Activated CD4-positive, alpha-beta T cell treated with anti-CD3 and anti-CD28 coated beads, Interleukin-2, amount 10 ng/mL, durations not matched to agents 24 days and 14 days (primary cell): ENCODE measurements at regions not wholly inside any gene's neighbourhood (a gene's known extent, or its start where the extent isn't known, plus 50 kb on each side); places are given as distances from the start of the nearest gene placed in this dataset.

ENCODE experiments used
- DNase-seq: peaks from one replicate; pipeline ENCODE4 v3.0.0; 2022
- H3K27ac Mint-ChIP-seq: one replicate; pipeline ENCODE4 v1.8.0; 2022; ENCODE audit warnings: mild to moderate bottlenecking, mixed read lengths
- H3K27me3 Mint-ChIP-seq: one replicate; pipeline ENCODE4 v1.8.0; 2022; ENCODE audit warnings: mixed read lengths
- H3K36me3 Mint-ChIP-seq: one replicate; pipeline ENCODE4 v1.8.0; 2022; ENCODE audit warnings: low read depth, mild to moderate bottlenecking, mixed read lengths
- H3K4me1 Mint-ChIP-seq: one replicate; pipeline ENCODE4 v1.8.0; 2021; ENCODE audit warnings: mixed read lengths
- H3K4me3 Mint-ChIP-seq: one replicate; pipeline ENCODE4 v1.8.0; 2022; ENCODE audit warnings: mild to moderate bottlenecking, moderate library complexity, mixed read lengths
- H3K9me3 Mint-ChIP-seq: one replicate; pipeline ENCODE4 v1.8.0; 2021; ENCODE audit warnings: mixed read lengths
- intact Hi-C: fragments of 100-400 bp; cut with micrococcal nuclease; formaldehyde crosslinking; loops from one replicate; pipeline ENCODE4 v1.15.1; 2023

DNA sequence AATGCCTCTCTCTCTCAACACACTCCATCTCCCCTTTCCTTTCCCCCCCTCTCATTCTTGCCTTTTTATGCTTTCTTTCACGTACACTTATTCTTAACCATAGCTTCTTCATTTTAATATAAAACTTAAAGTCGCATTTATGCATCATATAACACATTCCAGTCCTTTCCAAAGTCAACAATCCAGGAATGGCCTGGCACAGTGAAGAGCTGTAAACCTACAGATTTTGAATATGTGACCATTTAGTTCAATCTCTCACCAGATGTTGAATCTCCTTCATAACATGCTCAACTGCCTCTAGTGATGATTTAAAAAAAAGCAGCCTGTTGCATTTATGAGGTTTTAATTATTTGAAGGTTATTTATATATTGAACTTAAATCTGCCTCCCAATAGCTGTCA lies 186.2 kb upstream of the GRAMD2B start:
- Mint-ChIP-seq H3K36me3 (no peaks in the 10 kb centered on the region), H3K27ac (no peak overlapping the region), H3K4me1 (no peaks in the 10 kb centered on the region), H3K9me3 (no peaks in the 10 kb centered on the region), H3K4me3 (no peak overlapping the region), H3K27me3 (no peaks in the 10 kb centered on the region)
- intact Hi-C loops = no loop called here
- DNase-seq = no peak

DNA sequence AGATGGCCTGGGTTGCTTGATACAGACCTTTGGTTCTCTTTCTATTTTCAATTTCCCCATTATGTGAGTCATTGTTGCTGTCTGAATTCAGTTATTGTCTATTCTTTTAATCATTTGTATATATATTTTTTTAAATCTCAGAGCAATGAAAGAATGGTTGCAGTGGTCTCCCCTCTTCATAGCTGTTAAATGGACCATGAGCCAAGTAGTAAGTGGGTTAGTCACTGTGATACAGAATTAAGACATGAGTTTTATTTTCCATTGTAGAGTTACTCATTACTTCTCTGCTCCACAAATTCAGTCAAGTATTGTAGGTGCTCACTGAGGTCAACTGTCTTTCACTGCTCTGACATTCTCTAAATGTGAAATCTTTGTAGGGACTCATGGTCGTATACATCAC lies 174.6 kb upstream of the GRAMD2B start:
- intact Hi-C loops = no loop called here
- no peaks in the 10 kb centered on the region for H3K4me1 Mint-ChIP-seq
- H3K27me3 Mint-ChIP-seq = no peaks in the 10 kb centered on the region
- H3K9me3 Mint-ChIP-seq = no peaks in the 10 kb centered on the region
- H3K27ac Mint-ChIP-seq = no peak overlapping the region
- no peak overlapping the region for H3K4me3 Mint-ChIP-seq
- H3K36me3 Mint-ChIP-seq = no peaks in the 10 kb centered on the region
- no peak for DNase-seq

DNA sequence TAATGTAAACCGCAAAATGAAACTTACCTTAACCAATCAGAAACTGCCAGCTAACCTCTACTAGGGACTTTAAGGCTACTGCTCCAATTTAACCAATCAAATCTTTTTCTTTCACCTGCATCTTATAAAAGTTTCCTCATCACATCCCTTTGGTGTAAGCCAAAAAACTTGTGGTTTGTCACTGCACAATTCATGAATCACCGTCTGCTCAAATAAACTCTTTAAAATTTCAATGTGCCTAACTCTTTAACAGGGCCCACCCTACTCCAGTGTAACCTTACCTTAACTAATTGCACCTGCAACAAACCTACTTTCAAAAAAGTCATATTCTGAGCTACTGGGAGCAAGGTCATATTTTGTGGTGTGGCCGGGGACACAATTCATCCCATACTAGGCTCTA lies 172.2 kb upstream of the GRAMD2B start:
- Mint-ChIP-seq H3K4me1 (no peaks in the 10 kb centered on the region), H3K27me3 (no peaks in the 10 kb centered on the region), H3K9me3 (no peaks in the 10 kb centered on the region), H3K36me3 (no peaks in the 10 kb centered on the region), H3K27ac (no peak overlapping the region), H3K4me3 (no peak overlapping the region)
- DNase-seq = no peak
- intact Hi-C loops = no loop called here

DNA sequence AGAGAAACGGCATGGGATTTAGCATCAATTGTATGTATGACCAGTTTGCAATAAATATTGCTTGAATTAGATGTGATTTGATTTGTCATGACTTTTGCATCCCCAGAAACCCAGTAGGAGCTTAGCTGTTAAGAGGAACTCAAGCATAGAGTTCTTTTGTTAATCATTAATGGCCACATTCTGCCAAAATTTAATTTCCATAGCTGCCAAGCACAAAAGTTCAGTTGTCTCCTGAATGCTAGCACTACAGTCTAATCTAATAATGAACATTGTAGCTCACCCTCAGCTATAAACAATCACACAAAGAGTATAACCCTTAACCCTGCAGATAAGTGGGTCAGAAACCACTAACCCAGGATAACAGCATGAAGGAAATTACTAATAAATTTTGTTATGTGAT lies 169.8 kb upstream of the GRAMD2B start:
- H3K4me3 Mint-ChIP-seq = no peak overlapping the region
- intact Hi-C loops = no loop called here
- H3K36me3 Mint-ChIP-seq = no peaks in the 10 kb centered on the region
- DNase-seq = no peak
- no peak overlapping the region for H3K27ac Mint-ChIP-seq
- no peaks in the 10 kb centered on the region for H3K4me1 Mint-ChIP-seq
- no peaks in the 10 kb centered on the region for H3K27me3 Mint-ChIP-seq
- no peaks in the 10 kb centered on the region for H3K9me3 Mint-ChIP-seq

DNA sequence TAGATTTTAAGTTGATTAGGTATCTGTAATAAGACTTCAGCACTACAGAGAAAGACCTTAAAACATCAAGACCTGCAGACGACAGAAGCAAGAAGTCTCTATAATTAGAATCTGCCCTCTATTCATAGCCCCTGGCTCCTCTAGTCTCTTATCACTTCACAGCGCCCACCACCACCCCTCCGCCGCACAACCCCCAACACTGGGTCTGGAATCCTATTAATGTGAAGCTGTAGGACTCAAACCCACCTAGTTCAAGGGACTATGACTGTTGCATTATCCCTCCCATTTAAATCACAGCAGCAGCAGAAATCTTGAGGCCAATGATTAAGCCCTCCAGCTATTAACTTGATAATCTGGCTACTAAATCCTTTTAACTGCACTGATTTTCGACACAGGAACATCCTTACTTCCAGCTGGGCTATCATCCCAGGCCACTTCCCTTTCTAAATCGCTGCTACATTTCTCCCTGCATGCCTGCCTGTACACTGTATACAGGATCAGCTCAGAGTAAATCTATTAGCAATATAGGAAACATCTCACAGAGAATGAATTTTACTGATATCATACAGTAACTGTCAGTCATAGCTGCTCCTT lies 159.5 kb upstream of the GRAMD2B start:
- no peak overlapping the region for H3K4me3 Mint-ChIP-seq
- H3K27me3 Mint-ChIP-seq = no peaks in the 10 kb centered on the region
- no peaks in the 10 kb centered on the region for H3K4me1 Mint-ChIP-seq
- DNase-seq = no peak
- no peak overlapping the region for H3K27ac Mint-ChIP-seq
- intact Hi-C loops = no loop called here
- no peaks in the 10 kb centered on the region for H3K36me3 Mint-ChIP-seq
- H3K9me3 Mint-ChIP-seq = no peaks in the 10 kb centered on the region

DNA sequence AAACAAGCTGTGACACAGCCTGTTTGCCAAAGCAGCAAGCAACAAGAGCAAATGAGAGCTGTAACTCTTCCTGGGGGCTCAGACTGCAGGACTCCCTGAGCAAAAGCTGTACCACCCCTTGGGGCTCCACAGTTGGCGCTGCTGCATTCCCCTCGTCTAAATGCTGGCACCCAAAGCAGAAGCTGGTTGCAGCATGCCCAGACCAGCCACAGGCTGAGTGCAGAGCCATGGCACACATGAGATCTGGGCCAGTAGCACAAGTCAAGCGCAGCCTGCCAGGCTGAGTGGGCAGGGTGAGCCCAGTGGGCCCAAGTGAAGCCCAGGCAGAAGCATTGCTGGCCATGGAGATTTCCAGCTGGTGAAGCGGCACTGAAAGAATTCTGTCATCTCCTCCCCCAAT lies 157.3 kb upstream of the GRAMD2B start:
- no peaks in the 10 kb centered on the region for H3K36me3 Mint-ChIP-seq
- H3K4me3 Mint-ChIP-seq = no peak overlapping the region
- H3K27me3 Mint-ChIP-seq = no peaks in the 10 kb centered on the region
- H3K27ac Mint-ChIP-seq = no peak overlapping the region
- H3K4me1 Mint-ChIP-seq = no peaks in the 10 kb centered on the region
- H3K9me3 Mint-ChIP-seq = no peaks in the 10 kb centered on the region
- DNase-seq = no peak
- intact Hi-C loops = no loop called here

DNA sequence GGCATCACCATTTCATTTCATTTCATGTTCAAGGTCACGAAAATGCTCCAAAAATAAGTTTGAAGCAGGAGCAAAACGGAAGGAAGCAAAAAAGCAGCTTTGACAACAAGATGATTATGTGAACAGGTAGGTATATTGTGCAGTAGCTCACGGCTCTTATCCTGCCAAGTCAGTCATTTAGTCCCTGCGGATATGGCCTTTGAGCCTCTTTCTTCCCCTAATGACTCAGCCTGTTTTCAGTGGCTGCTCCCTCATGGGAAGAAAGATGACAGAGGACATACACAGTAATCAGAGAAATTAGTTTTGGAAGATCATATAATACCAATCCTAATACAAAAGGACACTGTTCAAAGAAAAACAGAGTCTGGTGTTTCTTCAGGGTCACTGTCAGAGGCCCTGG lies 155.8 kb upstream of the GRAMD2B start:
- DNase-seq = no peak
- no peaks in the 10 kb centered on the region for H3K27me3 Mint-ChIP-seq

DNA sequence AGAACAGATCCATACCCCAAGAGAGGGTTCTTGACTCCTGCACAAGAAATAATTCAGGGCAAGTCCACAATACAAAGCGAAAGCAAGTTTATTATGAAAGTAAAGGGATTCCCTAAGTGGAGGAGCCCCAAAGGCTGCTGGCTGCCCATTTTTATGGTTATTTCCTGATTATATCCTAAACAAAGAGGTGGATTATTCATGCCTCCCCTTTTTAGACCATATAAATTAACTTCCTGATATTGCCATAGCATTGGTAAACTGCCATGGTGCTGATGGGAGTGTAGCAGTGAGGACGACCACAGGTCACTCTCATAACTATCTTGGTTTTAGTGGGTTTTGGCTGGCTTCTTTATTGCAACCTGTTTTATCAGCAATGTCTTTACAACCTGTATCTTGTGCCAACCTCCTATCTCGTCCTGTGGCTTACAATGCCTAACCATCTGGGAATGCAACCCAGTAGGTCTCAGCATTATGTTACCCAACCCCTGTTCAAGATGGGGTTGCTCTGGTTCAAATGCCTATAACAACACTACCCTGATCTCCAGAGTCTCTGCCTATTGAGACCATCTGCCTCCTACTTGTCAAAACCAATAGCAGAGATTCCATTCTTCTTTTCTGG lies 154.4 kb upstream of the GRAMD2B start:
- H3K27me3 Mint-ChIP-seq = no peaks in the 10 kb centered on the region
- no peaks in the 10 kb centered on the region for H3K9me3 Mint-ChIP-seq
- H3K36me3 Mint-ChIP-seq = no peaks in the 10 kb centered on the region

More for the DNA sequence above, 155.8 kb upstream of the GRAMD2B start:
- no peak overlapping the region for H3K4me3 Mint-ChIP-seq
- H3K9me3 Mint-ChIP-seq = no peaks in the 10 kb centered on the region
- no peaks in the 10 kb centered on the region for H3K36me3 Mint-ChIP-seq
- no peaks in the 10 kb centered on the region for H3K4me1 Mint-ChIP-seq
- H3K27ac Mint-ChIP-seq = no peak overlapping the region
- intact Hi-C loops = no loop called here

DNA sequence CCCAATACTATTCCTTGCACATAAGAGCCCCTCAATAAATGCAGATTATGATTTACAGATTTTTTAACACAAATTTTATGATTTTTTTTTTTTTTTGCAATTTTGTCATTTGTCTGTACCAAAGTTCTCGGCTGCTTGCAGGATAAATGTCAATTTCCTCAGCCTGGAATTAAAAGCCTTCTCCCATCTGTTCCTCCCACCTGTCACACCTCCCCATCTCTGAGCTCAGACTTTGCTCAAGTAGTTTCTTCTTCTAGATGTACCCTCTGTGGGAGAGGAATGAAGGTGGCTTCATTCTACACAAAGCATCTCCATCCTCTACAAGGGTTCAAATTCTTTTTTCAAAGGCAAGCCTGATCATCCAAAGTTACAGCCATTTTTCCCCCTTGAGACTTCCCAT lies 153.7 kb upstream of the GRAMD2B start:
- H3K4me1 Mint-ChIP-seq = no peaks in the 10 kb centered on the region
- H3K27me3 Mint-ChIP-seq = no peaks in the 10 kb centered on the region
- no peak for DNase-seq
- no peaks in the 10 kb centered on the region for H3K9me3 Mint-ChIP-seq
- H3K36me3 Mint-ChIP-seq = no peaks in the 10 kb centered on the region
- H3K27ac Mint-ChIP-seq = no peak overlapping the region
- no peak overlapping the region for H3K4me3 Mint-ChIP-seq
- intact Hi-C loops = no loop called here

More for the DNA sequence above, 154.4 kb upstream of the GRAMD2B start:
- no peak overlapping the region for H3K4me3 Mint-ChIP-seq
- intact Hi-C loops = no loop called here
- no peaks in the 10 kb centered on the region for H3K4me1 Mint-ChIP-seq
- H3K27ac Mint-ChIP-seq = no peak overlapping the region
- DNase-seq = no peak

DNA sequence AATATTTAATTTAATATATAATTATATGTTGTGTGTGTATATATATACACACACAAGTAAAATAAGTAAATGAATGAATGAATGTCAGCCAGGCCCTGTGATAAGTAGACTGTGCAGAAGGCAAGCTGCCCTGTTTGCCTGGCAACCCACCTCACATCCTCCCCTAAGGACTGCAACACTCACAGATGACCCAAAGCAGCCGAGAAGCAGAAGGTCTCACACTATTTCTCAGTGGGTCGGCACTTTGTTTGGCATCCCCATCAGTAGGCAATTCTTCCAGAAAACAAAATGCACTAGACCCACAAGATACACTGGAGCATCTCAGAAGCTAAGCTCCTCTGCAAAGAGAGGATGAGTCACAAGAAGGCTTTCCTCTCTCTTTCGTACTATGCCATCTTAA lies 152.1 kb upstream of the GRAMD2B start:
- intact Hi-C loops = no loop called here
- DNase-seq = no peak

DNA sequence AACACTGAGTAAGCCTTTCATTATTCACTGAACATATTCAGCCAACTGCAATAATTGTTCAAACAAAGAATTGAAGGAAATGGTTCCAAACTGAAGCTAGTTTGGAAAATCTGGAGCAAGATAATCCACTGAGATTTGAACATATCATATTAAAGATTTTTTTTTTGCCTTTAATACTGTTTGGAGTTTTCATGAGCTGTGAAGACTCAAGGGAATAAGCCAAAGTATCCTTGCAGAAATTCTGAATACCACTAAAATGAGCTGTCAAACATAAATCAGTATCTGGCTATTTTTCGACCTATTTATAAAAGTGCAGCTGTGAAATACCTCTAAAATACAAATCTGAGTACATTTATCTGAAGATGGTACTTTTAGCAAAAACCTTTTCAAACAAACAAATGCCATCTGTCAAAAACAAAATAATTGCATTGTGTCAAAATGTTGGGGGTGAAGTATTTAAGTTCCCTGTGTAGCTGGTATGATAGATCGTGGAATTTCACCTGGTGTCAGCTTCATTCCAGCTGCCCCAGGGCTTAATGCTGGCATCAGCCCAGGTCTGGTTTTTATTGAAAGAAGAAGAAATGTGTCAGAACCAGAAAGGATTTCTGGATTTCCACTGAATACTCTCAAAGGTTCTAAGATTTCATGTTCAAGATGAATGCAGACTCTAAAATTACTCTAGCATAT lies 149.0 kb upstream of the GRAMD2B start:
- H3K9me3 Mint-ChIP-seq = no peaks in the 10 kb centered on the region
- H3K4me3 Mint-ChIP-seq = no peak overlapping the region
- no peak overlapping the region for H3K27ac Mint-ChIP-seq
- intact Hi-C loops = no loop called here
- no peaks in the 10 kb centered on the region for H3K4me1 Mint-ChIP-seq
- no peaks in the 10 kb centered on the region for H3K27me3 Mint-ChIP-seq
- DNase-seq = no peak
- no peaks in the 10 kb centered on the region for H3K36me3 Mint-ChIP-seq

More for the DNA sequence above, 152.1 kb upstream of the GRAMD2B start:
- H3K36me3 Mint-ChIP-seq = no peaks in the 10 kb centered on the region
- H3K27ac Mint-ChIP-seq = no peak overlapping the region
- H3K4me1 Mint-ChIP-seq = no peaks in the 10 kb centered on the region
- no peak overlapping the region for H3K4me3 Mint-ChIP-seq
- H3K27me3 Mint-ChIP-seq = no peaks in the 10 kb centered on the region
- no peaks in the 10 kb centered on the region for H3K9me3 Mint-ChIP-seq

DNA sequence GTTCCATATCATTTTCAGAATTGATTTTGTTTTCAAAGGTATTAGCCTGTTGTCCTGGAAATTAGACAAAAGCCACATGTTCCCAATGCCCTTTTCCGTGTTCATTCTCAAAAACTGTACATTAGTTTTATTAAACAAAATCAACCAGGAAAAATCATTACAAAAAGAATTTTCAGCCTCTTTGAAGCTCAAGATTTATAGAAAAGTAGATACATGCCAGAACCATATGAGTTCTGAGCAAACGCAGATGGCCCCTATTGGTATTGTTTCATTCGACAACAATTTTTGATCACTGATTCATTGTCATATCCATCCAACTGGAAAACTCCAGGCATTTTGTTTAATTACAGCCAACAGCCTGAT lies 148.5 kb upstream of the GRAMD2B start:
- DNase-seq = no peak
- intact Hi-C loops = no loop called here
- H3K27me3 Mint-ChIP-seq = no peaks in the 10 kb centered on the region
- H3K9me3 Mint-ChIP-seq = no peaks in the 10 kb centered on the region
- no peak overlapping the region for H3K4me3 Mint-ChIP-seq
- H3K4me1 Mint-ChIP-seq = no peaks in the 10 kb centered on the region
- H3K27ac Mint-ChIP-seq = no peak overlapping the region
- H3K36me3 Mint-ChIP-seq = no peaks in the 10 kb centered on the region

DNA sequence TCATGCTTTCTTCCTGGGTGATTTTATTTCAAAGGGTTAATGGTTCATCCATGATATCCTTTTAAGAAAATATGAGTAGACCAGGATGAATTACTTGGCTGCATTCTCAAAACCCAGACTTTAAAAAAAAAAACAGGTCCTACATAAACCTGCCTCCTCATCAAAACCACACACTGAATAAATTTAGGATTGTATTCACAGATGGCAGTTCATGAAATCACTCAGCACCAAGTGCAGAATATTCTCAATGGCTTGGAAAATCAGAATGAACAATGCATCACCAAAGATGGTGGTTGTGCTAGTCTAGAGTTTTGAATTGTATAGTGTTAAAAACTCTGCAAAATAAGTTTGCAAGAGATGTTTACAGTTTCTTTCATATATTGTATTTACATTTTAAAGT lies 145.4 kb upstream of the GRAMD2B start:
- Mint-ChIP-seq H3K36me3 (no peaks in the 10 kb centered on the region), H3K27ac (no peak overlapping the region), H3K9me3 (no peaks in the 10 kb centered on the region), H3K4me1 (no peaks in the 10 kb centered on the region), H3K4me3 (no peak overlapping the region), H3K27me3 (no peaks in the 10 kb centered on the region)
- intact Hi-C loops = no loop called here
- no peak for DNase-seq

DNA sequence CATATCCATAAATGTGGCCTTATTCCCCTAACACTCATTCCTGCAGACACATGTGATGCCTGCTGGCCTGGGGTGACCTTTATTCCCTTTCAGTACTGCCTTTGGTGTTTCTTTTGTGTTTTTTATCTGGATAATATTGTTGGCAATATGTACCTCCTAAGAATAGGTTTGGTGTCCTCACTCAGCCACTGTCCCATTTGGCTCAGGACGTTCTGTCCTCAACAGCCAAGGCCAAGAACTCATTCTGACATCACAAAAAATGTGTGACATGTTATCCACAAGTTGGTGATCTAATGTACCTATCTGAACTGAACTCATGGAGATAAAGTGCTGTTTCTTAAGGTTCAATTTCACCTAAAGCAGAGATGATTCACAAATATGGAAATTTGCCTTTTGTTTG lies 142.9 kb upstream of the GRAMD2B start:
- intact Hi-C loops = no loop called here
- no peak for DNase-seq
- Mint-ChIP-seq H3K4me3 (no peak overlapping the region), H3K4me1 (no peaks in the 10 kb centered on the region), H3K27ac (no peak overlapping the region), H3K9me3 (no peaks in the 10 kb centered on the region), H3K27me3 (no peaks in the 10 kb centered on the region), H3K36me3 (no peaks in the 10 kb centered on the region)

DNA sequence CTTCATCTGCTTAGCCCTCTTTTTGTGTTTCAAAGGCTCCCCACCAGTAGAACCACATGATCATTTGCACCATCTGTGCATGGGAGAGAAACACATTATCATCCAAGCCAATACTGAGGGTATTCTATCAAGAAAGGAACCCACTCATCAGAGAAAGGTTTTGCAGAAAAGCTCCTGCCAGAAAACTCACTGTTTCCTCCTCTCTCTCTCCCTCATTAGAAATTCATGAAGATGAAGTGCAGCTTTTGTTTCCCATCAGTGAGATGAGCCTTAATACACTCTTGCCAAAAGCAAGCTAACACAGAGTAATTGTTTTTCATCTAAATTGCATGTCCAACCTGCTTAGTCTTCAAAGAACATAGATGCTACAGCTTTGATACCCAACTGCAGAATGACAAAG lies 142.4 kb upstream of the GRAMD2B start:
- H3K27ac Mint-ChIP-seq = no peak overlapping the region
- H3K4me3 Mint-ChIP-seq = no peak overlapping the region
- H3K9me3 Mint-ChIP-seq = no peaks in the 10 kb centered on the region
- intact Hi-C loops = no loop called here
- DNase-seq = no peak
- H3K4me1 Mint-ChIP-seq = no peaks in the 10 kb centered on the region
- no peaks in the 10 kb centered on the region for H3K36me3 Mint-ChIP-seq
- no peaks in the 10 kb centered on the region for H3K27me3 Mint-ChIP-seq
